GM03348 (cell line): ENCODE measurements at regions not wholly inside any gene's neighbourhood (a gene's known extent, or its start where the extent isn't known, plus 50 kb on each side); places are given as distances from the start of the nearest gene placed in this dataset.

ENCODE experiments used
- DNase-seq: peaks from one replicate; pipeline ENCODE4 v3.0.0; 2012; ENCODE audit warnings: low spot score

DNA sequence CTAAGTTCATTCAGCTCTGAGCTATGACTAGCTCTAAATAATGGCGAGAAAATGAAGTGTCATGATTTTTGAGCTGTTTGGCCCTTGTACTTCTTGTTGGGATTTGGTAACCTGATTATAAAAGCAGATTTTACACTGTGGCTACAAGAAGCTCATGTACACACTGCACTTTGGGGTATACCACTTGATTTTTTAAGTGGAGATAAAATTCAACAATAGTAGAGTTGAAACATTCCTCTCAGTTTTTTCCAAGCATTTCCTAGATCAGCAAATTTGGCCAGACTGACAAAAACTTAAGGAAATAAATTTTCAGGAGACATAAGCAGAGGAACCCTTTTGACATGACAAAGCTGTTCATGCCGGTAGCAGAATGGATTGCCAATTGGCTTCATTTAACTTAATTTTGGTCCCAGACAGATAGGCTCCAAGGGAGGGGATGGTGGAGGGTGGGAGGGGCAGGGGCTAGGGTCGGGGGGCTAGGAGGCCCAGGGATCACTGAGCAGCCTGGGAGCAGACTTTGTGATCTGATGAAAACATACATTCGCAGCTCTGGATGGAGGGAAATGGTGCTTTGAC, 575.9 kb downstream of the METTL15 start:
- DNase-seq = no peak

DNA sequence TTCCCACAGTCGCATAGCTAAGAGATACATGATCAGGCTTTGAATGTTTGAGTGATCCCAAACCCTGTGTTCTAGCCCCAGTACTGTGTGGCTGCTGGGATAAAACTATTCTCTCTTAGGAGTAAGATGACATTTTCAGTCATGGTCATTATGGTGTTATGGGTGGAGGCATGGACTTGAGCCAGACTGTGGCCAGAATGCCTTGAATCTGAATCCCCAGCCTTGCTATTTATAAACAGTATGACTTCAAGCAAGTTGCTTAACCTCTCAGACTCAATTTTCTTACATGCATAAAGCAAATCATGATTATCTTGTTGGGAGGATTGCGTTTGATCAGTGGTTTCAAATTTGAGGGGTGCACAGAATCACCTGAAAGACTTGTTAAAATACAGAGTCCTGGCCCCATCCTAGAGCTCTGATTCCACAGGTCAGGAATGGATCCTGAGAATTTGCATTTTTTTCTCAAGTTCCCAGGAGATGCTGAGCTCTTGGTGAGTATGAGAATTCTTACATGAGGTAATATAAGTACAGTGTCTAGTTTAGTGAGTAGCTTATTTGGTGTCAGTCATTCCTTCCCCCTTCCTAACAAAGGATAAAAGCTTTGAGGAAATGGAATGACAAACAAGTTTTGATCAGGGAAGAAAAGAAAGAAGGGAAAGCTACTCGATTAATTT, 571.7 kb downstream of the METTL15 start:
- peak; percentile 67 for DNase-seq

DNA sequence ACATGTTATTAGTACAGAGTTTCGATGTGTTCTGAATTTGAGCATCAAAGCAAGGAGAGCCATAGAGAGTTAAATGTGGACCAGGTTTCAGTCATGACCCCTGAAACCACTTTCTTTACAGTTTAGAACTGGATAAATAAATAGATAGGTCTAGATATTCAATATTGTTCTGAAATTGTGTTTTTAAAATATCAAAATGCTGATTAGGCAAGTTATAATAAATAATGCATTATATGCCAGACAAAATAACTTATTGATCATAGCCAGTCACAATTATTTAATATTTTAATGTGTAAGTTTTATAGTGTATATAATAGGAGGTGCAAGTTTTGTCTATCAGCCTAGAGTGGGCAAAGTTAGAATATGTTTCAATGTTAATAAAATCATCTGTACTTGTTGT, 569.5 kb downstream of the METTL15 start:
- no peak for DNase-seq

DNA sequence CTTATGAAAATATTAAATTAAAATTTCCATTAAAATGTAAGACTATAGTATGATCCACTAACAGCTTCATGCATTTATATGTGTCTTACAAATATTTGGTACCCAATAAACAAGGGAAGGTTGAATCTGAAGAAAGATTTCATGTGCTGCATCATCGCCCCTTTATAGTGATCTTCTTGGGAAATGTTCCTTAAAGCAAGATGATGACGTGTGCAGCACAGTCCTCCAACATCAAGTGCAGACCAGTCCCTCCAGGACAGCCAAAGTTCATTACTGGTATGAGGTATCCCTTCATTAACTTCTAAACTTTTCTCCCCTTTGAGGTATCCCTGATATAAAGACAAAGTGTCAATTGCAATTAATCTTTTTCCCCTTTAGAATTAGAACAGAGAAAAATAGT, 567.0 kb downstream of the METTL15 start:
- no peak for DNase-seq

DNA sequence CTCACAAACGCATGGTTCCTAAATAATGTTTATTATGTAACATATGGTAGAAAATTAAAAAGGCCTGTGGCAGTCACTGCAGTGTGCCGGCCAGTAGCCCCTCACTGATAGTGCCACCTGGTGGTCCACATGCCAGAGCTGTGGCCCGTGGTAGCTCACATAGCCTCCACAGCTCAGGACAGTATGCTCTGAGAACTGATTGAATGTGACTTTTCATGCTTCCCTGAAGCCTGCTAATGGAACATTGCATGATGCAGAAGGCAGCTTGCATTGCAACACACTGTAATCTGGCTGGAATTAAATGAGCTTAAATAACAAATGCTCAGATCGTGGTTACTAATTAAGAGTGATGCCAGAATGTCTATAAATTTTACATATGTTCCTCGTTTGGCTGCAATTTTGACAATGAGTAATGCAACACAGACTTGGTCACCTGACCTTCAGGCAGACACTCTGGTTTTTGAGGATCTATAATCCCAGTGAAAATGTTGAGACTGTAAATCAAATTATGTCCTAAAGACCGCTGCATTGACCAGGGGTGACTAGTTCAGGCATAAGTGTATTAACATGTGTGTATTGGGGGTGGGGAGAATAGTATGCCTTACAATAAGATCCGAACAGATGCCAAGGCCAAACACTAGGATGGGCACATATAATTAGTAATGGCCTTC, 566.4 kb downstream of the METTL15 start:
- DNase-seq = peak; percentile 64

DNA sequence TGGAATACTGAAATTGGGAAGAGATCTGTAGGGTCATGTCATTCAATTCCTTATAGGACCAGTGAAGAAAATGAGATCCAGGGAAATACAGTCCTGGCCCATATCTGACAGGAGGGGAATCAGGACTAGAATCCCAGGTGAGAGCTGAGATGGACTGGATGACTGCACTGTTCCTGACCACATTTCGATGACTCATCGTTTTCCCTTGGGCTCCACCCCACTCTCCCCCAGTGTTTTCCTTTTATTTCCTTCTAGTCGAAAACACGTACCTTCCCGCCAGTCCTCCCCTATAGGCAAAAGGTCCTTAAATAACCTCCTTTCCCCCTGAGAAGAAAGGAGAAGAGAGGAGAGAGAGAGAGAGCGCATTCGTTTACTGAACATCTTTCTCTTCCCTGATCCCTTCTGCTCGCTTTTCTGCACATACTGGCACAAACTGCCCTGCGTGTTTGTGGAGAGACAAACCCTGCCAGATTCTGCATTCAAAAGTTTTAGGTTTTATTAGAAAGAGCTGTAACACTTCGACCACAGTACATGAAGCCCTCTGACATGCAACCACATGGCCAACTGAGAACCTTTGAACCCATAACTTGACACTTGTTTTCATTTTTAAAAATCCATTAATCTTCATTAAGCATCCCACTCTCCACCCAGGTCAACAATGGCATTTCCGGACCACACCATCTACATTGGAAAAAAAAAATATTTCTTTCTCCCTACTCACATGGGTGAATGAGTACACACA, 565.7 kb downstream of the METTL15 start:
- DNase-seq = peak; percentile 57

DNA sequence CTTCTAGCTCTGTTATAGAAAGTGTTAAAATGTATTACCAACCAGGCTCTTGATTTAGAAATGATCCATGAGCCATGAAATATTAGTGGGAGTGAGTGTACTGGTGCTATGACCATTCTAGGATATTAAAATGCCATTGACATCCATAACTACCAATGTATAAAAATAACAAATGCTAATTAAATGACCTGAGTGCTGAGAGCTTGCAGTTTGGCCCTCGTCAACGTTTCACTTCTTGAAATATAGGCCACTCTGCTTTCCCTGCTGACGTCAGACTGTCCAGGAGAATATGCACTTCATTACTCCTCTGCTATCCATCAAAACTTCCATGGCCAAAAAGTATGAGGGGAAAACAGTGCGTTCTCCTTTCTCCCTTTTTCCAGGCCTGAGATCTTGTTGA, 563.1 kb downstream of the METTL15 start:
- DNase-seq = no peak

DNA sequence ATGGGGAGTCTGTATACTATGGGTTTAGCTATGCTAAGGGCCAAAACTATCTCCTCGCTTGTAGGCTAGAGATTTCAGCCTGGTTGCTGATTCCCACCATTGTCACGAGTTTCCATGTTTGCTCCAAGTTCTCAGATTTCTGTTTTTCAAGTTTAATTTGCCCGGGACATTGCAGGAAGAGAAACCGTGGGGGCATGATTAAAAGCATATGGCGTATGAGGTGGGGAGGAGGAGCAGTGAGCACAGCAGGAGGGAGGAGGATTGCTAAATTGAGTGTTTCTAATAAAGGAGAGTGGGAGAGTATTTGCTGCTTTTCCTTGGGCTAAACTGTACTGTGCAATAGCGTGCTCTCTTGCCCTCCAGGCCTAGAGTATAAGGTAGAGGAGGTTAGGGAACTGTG, 558.4 kb downstream of the METTL15 start:
- DNase-seq = peak; percentile 41

DNA sequence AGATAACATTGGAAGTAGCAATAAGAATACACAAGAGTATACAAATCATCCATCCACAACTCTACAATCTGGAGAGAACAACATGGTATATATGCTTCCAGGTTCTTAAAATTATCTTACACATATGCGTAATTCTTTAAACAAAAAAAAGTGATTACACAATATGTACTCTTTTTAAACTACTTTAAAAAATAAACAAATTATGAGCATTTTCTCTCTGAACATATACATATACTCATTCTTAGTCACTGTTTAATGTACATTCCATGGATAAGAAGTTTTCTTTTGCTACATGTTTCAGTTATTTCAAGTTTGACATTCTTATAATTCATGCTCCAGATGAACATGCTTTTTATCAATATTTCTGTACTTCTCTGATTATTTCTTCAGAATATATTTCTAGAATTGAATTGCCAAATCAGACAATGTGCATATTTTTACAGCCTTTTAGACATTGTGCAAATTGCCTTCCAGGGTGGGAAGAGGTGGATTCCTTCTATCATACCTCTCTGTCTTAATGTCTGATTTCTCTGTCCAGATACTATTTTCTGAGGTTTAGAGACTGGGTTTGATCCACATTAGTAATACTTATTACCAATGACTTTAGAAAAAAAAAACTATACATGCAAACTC, 551.6 kb downstream of the METTL15 start:
- DNase-seq = no peak

DNA sequence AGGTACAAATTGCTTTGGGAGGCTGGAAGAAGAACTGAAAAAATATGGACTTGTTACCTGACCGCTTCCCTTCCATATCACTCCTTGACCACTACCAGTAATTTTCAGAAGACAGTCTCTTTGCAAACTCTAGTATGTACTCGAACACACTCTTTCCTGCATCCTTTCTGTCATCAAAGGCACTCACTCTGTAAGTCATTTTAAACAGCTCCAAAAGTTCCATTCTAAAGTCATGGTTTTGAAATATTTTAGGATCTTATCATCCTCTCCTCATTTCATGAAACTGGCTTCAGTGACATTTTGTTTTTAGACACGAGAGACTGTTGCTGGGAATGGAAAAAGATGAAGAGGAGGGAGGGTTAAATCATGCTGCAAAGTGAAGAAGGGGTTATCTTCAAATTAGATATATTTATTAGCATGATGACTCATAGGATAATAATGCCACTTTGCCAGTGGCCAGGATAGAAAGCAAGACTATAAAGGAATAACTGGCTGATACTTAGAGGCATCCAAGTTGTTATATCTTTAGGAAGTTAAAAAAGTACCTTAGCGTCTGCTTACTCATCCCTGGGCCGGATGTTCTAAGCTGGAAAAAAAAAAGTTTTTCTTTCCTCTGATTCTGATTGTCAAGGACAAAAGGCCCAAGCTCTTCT, 549.3 kb downstream of the METTL15 start:
- DNase-seq = peak; percentile 7

DNA sequence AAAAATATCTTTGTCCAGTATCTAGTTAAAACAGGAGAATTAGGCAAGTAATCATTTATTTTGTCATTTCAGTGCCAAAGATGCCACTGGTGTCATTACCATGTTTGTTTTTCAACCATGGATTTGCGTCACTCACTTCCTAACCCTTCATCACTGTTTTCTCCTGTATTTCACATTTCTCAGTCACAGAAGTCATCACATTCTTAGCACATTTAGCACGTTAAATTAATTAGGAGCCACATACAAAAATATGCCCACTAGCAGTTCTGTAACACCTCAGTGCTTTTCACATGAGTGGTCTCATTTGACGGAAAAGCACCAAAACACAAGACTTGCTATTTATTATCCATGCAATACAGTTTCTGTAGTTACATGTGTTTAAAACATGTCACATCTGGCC, 546.0 kb downstream of the METTL15 start:
- DNase-seq = no peak

DNA sequence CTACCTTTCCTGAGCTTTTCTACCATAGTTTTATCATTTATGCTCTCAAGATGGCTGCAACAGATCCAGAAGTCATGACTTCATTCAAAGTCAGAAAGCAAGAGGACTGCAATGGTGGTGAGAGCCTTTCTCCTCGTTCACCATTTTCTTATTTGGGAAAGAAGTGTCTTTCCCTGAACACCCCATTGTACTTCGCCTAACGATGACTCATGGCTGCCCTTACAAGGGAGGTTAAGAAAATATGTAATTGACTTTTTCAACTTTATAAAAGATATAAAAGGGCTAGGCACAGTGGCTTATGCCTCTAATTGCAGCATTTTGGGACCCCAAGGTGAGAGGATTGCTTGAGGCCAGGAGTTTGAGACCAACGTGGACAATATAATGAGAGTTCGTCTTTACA, 541.7 kb downstream of the METTL15 start:
- DNase-seq = no peak

DNA sequence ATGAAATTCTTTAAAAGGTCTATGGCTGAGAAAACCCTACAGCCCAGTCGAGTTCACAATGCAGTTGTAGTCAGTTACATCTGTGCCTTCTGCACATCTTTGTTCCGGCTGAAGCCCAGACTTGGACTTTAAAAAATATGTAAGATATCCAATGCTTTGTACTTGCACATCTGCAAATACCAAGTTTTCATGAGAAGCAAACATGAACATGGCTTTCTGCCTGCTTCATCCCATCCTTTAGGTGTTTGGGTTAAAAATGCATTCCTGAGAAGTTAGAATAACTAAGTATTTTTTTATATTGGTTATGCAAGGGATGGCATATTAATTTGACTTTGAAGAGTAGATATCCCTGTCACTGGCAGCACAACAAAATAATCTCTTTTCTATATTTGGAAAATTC, 528.4 kb downstream of the METTL15 start:
- DNase-seq = peak; percentile 16

DNA sequence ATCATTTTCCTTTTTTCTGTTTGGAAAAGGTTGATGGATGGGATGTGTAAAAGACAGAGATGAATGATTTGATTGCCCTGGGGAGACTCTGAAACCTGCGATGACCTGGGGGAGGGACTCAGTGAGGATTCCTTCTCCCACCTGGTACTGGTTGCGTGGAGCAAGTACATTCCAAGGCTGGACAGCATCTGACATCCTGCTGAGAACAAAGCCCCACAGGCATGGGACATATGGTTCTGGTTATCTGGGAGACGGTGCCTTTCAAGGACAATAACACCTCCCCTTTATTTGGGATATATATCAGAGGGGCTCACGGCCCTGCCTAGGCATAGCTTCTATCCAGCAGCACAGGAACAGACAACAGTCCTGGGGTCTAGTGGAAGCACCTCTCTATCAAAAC, 527.8 kb downstream of the METTL15 start:
- no peak for DNase-seq

DNA sequence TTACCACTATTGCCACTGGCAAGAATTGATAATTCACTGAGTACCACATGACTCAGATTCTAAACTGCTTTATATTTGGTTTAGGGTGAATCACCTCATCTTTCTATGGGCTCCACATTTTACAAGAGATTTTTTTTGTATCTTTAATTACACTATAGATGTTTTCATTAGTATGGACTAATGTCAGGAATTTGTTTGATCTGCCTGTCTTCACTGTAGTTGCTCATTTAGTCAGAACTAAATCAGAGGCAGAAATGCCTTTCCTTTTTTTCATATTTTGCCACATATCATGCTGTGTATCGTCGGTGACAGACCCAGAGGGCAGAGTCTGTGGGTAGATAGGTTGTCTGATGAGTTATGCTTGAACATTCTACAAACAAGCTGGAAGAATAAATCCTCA, 524.1 kb downstream of the METTL15 start:
- no peak for DNase-seq

DNA sequence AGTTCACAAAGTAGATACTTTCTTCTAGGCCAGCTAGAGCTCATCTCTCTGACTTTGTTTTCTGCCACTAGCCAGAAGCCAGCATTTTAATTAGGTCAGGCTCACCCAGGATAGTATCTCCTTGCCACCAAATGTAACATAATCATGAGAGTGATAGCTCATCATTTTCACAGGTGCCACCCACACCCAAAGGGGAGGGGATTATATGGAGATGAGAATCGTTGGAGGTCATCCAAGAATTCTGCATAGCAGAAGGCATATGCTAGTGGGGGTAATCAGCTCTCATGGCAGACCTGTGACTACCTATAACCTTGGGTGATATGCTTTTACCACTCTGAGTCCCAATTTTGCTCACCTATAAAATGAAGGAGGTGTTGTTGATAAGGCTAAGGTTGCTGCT, 523.0 kb downstream of the METTL15 start:
- DNase-seq = no peak

DNA sequence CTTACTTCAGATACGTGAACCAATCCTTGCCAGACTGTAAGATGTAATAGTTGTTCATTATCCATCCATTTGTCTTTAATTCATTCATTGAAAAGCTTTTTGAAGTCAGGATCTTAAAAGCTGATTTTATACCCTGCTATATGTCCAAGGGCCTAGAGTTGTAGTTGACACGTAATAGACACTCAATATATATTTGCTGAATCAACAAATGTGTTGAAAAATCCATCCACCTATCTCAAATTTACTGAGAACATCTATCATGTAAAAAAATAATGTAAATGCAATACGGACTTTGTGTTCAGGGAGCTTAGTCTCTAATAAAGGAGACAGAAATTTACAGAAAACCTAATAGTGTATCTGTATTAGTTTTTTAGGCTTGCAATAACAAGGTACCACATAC, 521.0 kb downstream of the METTL15 start:
- DNase-seq = no peak

DNA sequence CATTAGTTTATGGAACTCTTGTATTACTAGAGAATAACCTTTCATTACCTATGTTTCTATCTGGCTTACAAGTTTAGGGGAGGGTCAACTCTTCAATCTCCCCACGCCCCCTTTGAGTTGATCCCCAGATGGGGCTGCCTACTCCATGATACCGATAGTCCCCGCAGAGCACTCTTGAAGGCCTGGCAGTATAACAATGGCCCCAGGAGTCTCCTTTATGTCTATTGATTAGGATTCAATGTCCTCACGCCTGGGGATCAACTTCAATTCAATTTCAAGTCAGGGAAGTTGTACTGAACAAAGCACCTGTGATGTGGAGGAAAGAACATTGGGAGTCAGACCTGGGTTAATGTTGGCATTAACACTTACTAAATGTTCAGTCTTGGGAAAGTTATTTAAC, 520.2 kb downstream of the METTL15 start:
- DNase-seq = no peak

DNA sequence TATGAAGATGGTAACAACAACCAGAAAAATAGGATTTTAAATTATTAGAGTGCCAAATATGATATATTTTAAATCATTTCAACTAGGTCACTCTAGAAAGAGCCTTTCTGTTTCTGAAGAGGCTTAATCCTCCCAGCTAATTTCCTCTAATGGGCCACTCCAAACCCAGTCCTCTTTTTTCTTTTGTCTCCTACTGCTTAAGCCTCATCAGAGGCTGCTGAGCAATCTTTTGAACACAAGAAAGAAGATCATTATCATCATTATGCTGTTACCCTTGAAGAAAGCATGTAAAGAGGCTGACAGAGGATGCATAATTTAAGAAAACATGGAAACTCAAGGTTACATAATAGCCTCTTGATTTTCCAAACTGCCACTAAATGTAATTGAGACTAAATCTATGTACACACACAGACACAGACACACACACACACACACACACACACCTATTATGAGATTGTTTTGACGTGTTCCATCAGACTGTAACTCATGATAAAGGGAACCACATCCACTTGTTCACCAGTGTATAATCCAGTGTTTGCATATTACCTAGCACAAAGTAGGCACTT, 519.6 kb downstream of the METTL15 start:
- no peak for DNase-seq

DNA sequence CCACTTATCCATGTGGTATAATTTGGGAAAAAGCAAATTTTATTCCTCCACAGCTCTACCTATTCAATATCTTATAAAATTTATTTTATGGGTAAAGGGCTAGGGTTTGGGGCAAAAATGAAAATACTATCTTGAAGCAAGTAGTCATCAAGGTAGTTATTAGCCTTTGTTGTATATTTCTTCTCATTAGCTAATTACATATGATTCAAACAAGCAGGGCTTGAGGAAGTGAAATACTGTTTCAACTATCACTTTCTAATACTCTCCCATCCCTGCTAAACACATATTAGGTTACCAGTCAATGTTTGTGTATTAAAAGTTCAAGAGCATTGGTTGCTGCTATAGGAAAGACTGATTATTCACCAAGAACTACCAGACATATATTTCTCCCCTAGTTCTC, 517.3 kb downstream of the METTL15 start:
- no peak for DNase-seq

DNA sequence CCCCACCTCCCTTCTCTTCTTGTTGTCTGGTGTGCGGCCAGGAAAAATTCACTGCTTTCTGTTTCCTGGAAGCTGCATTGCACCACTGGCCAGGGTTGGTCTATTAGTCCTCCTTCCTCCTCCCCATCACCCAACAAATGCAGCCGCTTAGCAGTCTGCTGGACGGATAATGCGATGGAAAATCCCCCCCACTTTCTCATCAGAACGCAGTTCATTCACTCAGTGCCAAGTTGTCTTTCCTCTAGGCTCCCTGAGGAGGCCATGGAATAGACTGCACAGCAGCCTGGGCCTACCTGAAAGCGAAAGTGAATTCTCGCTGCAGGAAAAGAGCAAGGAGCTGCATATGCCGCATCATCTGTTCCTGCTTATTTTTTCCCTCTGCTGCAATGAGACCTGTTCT, 513.6 kb downstream of the METTL15 start:
- peak; percentile 64 for DNase-seq
